Mesendoderm (in vitro differentiated cells): ENCODE measurements at regions not wholly inside any gene's neighbourhood (a gene's known extent, or its start where the extent isn't known, plus 50 kb on each side); places are given as distances from the start of the nearest gene placed in this dataset.
"Not testable (repeated sequence)": the region's sequence is repeated elsewhere in the genome, so short reads cannot be mapped to it uniquely, and the experiment has no call there.

ENCODE experiments used
- DNase-seq: peaks from one replicate; pipeline ENCODE4 v3.0.0; 2013
- H2AK5ac ChIP-seq: 2 replicates; pipeline ENCODE4 v1.6.1; 2013; ENCODE audit warnings: low read length, inconsistent platforms
- H2BK120ac ChIP-seq: 2 replicates; pipeline ENCODE4 v1.6.1; 2013; ENCODE audit warnings: low read depth, mild to moderate bottlenecking, low read length, moderate library complexity, mixed read lengths
- H2BK15ac ChIP-seq: replicated peaks from 2 replicates; pipeline ENCODE4 v1.6.1; 2013; ENCODE audit warnings: low read depth, mild to moderate bottlenecking, moderate library complexity
- H2BK5ac ChIP-seq: 2 replicates; pipeline ENCODE4 v1.6.1; 2013; ENCODE audit warnings: low read length, inconsistent platforms
- H3K18ac ChIP-seq: 2 replicates; pipeline ENCODE4 v1.6.1; 2013; ENCODE audit warnings: mild to moderate bottlenecking, low read length, mixed read lengths
- H3K23ac ChIP-seq: one replicate; pipeline ENCODE4 v1.6.1; 2013; ENCODE audit warnings: low read length
- H3K27ac ChIP-seq: 2 replicates; pipeline ENCODE4 v1.5.1; 2013; ENCODE audit warnings: low read depth, mild to moderate bottlenecking, inconsistent platforms, low read length, moderate library complexity
- H3K27me3 ChIP-seq: 2 replicates; pipeline ENCODE4 v1.6.1; 2013; ENCODE audit warnings: low read length, control low read depth, mild to moderate bottlenecking, inconsistent platforms; ENCODE audit not compliant: insufficient read depth, poor library complexity
- H3K36me3 ChIP-seq: 2 replicates; pipeline ENCODE4 v1.6.1; 2013; ENCODE audit warnings: low read length, inconsistent platforms; ENCODE audit not compliant: control insufficient read depth, insufficient read depth
- H3K4ac ChIP-seq: one replicate; pipeline ENCODE4 v1.6.1; 2013; ENCODE audit warnings: low read depth, mild to moderate bottlenecking, low read length, moderate library complexity
- H3K4me1 ChIP-seq: 2 replicates; pipeline ENCODE4 v1.6.1; 2013; ENCODE audit warnings: low read depth, low read length, inconsistent platforms; ENCODE audit not compliant: control insufficient read depth
- H3K4me2 ChIP-seq: 2 replicates; pipeline ENCODE4 v1.6.1; 2013; ENCODE audit warnings: low read length
- H3K4me3 ChIP-seq: 2 replicates; pipeline ENCODE4 v1.5.1; 2013; ENCODE audit warnings: mild to moderate bottlenecking, low read length
- H3K56ac ChIP-seq: one replicate; pipeline ENCODE4 v1.6.1; 2013; ENCODE audit warnings: low read length
- H3K79me1 ChIP-seq: 2 replicates; pipeline ENCODE4 v1.6.1; 2013; ENCODE audit warnings: low read length, inconsistent platforms
- H3K79me2 ChIP-seq: 2 replicates; pipeline ENCODE4 v1.6.1; 2013; ENCODE audit warnings: mild to moderate bottlenecking, low read length; ENCODE audit not compliant: control insufficient read depth, insufficient read depth
- H3K9ac ChIP-seq: 2 replicates; pipeline ENCODE4 v1.6.1; 2013; ENCODE audit warnings: low read length, inconsistent platforms
- H4K5ac ChIP-seq: one replicate; pipeline ENCODE4 v1.6.1; 2013; ENCODE audit warnings: low read length
- H4K8ac ChIP-seq: one replicate; pipeline ENCODE4 v1.6.1; 2013; ENCODE audit warnings: low read depth, mild to moderate bottlenecking, control low read depth, low read length, moderate library complexity
- WGBS: extraction: QIAGEN DNeasy Blood & Tissue Kit; methylation state at CpG from one replicate; pipeline ENCODE4 v1.1.7; 2013; ENCODE audit warnings: low lambda C conversion rate, missing lambda C conversion rate; ENCODE audit not compliant: insufficient coverage; ENCODE audit errors: extremely low coverage; 5-methylcytosine and 5-hydroxymethylcytosine counted together

GRCh38 chr2:39839261-39839848 lies 60.3 kb upstream of the THUMPD2 start:
- no peak overlapping the region for H3K56ac ChIP-seq
- no peak overlapping the region for H3K4me3 ChIP-seq
- no peaks in the 10 kb centered on the region for H3K79me2 ChIP-seq
- no CpG with 5 or more reads among the region's 5 CpGs for WGBS
- H2BK5ac ChIP-seq = no peak overlapping the region
- no peaks in the 10 kb centered on the region for H3K27me3 ChIP-seq
- no peak overlapping the region for H2BK120ac ChIP-seq
- no peak overlapping the region for H3K4ac ChIP-seq
- H3K23ac ChIP-seq = no peak overlapping the region
- no peak overlapping the region for H2BK15ac ChIP-seq
- no peak overlapping the region for H2AK5ac ChIP-seq
- no peaks in the 10 kb centered on the region for H3K36me3 ChIP-seq
- H3K4me2 ChIP-seq = no peak overlapping the region
- no peak overlapping the region for H3K9ac ChIP-seq
- H4K5ac ChIP-seq = no peak overlapping the region
- DNase-seq = no peak
- H3K27ac ChIP-seq = no peak overlapping the region
- no peak overlapping the region for H4K8ac ChIP-seq
- H3K18ac ChIP-seq = no peak overlapping the region
- H3K4me1 ChIP-seq = no peaks in the 10 kb centered on the region
- H3K79me1 ChIP-seq = no peaks in the 10 kb centered on the region

- H3K56ac ChIP-seq = no peak overlapping the region
- H2BK15ac ChIP-seq = no peak overlapping the region
- no CpG with 5 or more reads among the region's 3 CpGs for WGBS
- H2BK120ac ChIP-seq = no peak overlapping the region
- no peaks in the 10 kb centered on the region for H3K79me1 ChIP-seq
- no peak overlapping the region for H3K23ac ChIP-seq
- H2BK5ac ChIP-seq = no peak overlapping the region
- no peak overlapping the region for H3K4me3 ChIP-seq
- H4K8ac ChIP-seq = no peak overlapping the region
- no peaks in the 10 kb centered on the region for H3K27me3 ChIP-seq
- no peaks in the 10 kb centered on the region for H3K36me3 ChIP-seq
- no peak overlapping the region for H2AK5ac ChIP-seq
- no peak overlapping the region for H4K5ac ChIP-seq
- H3K79me2 ChIP-seq = no peaks in the 10 kb centered on the region
- no peak overlapping the region for H3K9ac ChIP-seq
- no peaks in the 10 kb centered on the region for H3K4me1 ChIP-seq
- H3K18ac ChIP-seq = no peak overlapping the region
- no peak overlapping the region for H3K27ac ChIP-seq
- no peak overlapping the region for H3K4ac ChIP-seq
- no peak overlapping the region for H3K4me2 ChIP-seq
- no peak for DNase-seq
Measured at GRCh38 chr2:39838589-39838988, 59.5 kb upstream of the THUMPD2 start.

GRCh38 chr2:39837856-39838453 lies 58.9 kb upstream of the THUMPD2 start:
- Histone ChIP-seq H3K79me1 (no peaks in the 10 kb centered on the region), H3K36me3 (no peaks in the 10 kb centered on the region), H4K5ac (no peak overlapping the region), H3K4me2 (no peak overlapping the region), H2BK5ac (no peak overlapping the region), H3K4me3 (no peak overlapping the region), H3K27ac (no peak overlapping the region), H3K4me1 (no peaks in the 10 kb centered on the region), H3K27me3 (no peaks in the 10 kb centered on the region), H3K4ac (no peak overlapping the region), H3K18ac (no peak overlapping the region), H3K56ac (no peak overlapping the region), H2AK5ac (no peak overlapping the region), H3K23ac (no peak overlapping the region), H4K8ac (no peak overlapping the region), H2BK15ac (no peak overlapping the region), H3K79me2 (no peaks in the 10 kb centered on the region), H3K9ac (no peak overlapping the region), H2BK120ac (no peak overlapping the region)
- no CpG with 5 or more reads among the region's 6 CpGs for WGBS
- peak; percentile 72 for DNase-seq

- H2AK5ac ChIP-seq = no peak overlapping the region
- no peak overlapping the region for H3K4me2 ChIP-seq
- no peak overlapping the region for H2BK120ac ChIP-seq
- no peaks in the 10 kb centered on the region for H3K79me1 ChIP-seq
- no peak overlapping the region for H4K8ac ChIP-seq
- no peak overlapping the region for H3K23ac ChIP-seq
- H3K9ac ChIP-seq = no peak overlapping the region
- no peaks in the 10 kb centered on the region for H3K79me2 ChIP-seq
- H3K18ac ChIP-seq = no peak overlapping the region
- H3K36me3 ChIP-seq = no peaks in the 10 kb centered on the region
- WGBS = no CpG with 5 or more reads among the region's 3 CpGs
- H2BK5ac ChIP-seq = no peak overlapping the region
- no peak overlapping the region for H3K4ac ChIP-seq
- no peak overlapping the region for H3K4me3 ChIP-seq
- no peaks in the 10 kb centered on the region for H3K27me3 ChIP-seq
- H3K27ac ChIP-seq = no peak overlapping the region
- H3K4me1 ChIP-seq = no peaks in the 10 kb centered on the region
- no peak overlapping the region for H4K5ac ChIP-seq
- no peak for DNase-seq
- H3K56ac ChIP-seq = no peak overlapping the region
- no peak overlapping the region for H2BK15ac ChIP-seq
Measured at GRCh38 chr2:39836638-39837037, 57.6 kb upstream of the THUMPD2 start.

- H3K27ac ChIP-seq = no peak overlapping the region
- no peak overlapping the region for H3K56ac ChIP-seq
- no peak overlapping the region for H4K5ac ChIP-seq
- DNase-seq = no peak
- no peak overlapping the region for H2BK5ac ChIP-seq
- no peaks in the 10 kb centered on the region for H3K27me3 ChIP-seq
- no peak overlapping the region for H4K8ac ChIP-seq
- H3K4me2 ChIP-seq = no peak overlapping the region
- no peaks in the 10 kb centered on the region for H3K36me3 ChIP-seq
- H3K4ac ChIP-seq = no peak overlapping the region
- no peaks in the 10 kb centered on the region for H3K4me1 ChIP-seq
- WGBS = no CpG with 5 or more reads among the region's 2 CpGs
- H2BK15ac ChIP-seq = no peak overlapping the region
- H3K79me2 ChIP-seq = no peaks in the 10 kb centered on the region
- no peak overlapping the region for H2BK120ac ChIP-seq
- H3K18ac ChIP-seq = no peak overlapping the region
- no peak overlapping the region for H3K9ac ChIP-seq
- H2AK5ac ChIP-seq = no peak overlapping the region
- H3K4me3 ChIP-seq = no peak overlapping the region
- H3K23ac ChIP-seq = no peak overlapping the region
- H3K79me1 ChIP-seq = no peaks in the 10 kb centered on the region
Measured at GRCh38 chr2:39834426-39834825, 55.4 kb upstream of the THUMPD2 start.

- not testable (repeated sequence) for H2BK120ac ChIP-seq, H3K23ac ChIP-seq, H3K4me2 ChIP-seq, H4K5ac ChIP-seq, H3K9ac ChIP-seq, H3K4me1 ChIP-seq, H2BK15ac ChIP-seq, H3K27ac ChIP-seq, H3K4ac ChIP-seq, H3K4me3 ChIP-seq, H2AK5ac ChIP-seq, H4K8ac ChIP-seq, H3K79me2 ChIP-seq, H3K27me3 ChIP-seq, H3K56ac ChIP-seq, H3K36me3 ChIP-seq, H3K79me1 ChIP-seq, H2BK5ac ChIP-seq, DNase-seq, H3K18ac ChIP-seq
- WGBS = no CpG with 5 or more reads among the region's 4 CpGs
Measured at GRCh38 chr2:39830610-39831009, 51.6 kb upstream of the THUMPD2 start.
